OCI-LY1 (cell line): ENCODE measurements at regions not wholly inside any gene's neighbourhood (a gene's known extent, or its start where the extent isn't known, plus 50 kb on each side); places are given as distances from the start of the nearest gene placed in this dataset.
"Not testable (repeated sequence)": the region's sequence is repeated elsewhere in the genome, so short reads cannot be mapped to it uniquely, and the experiment has no call there.

Experiments
- H2AFZ ChIP-seq: fragments of 200-600 bp; sonication (generic), shearing (Covaris generic); 2 replicates; pipeline ENCODE4 v1.6.0; 2014; ENCODE audit warnings: antibody characterized with exemption, mild to moderate bottlenecking, low read length
- H3F3A ChIP-seq: fragments of 200-600 bp; sonication (generic), shearing (Covaris generic); 2 replicates; pipeline ENCODE4 v1.6.0; 2014; ENCODE audit warnings: mild to moderate bottlenecking, antibody characterized with exemption, low read length, moderate library complexity; ENCODE audit not compliant: insufficient read depth
- H3K27ac ChIP-seq: fragments of 200-600 bp; sonication (generic); 2 replicates; pipeline ENCODE4 v1.5.1; 2014; ENCODE audit warnings: low read length, mixed run types, mild to moderate bottlenecking, low read depth; ENCODE audit not compliant: poor library complexity, severe bottlenecking
- H3K27me3 ChIP-seq: fragments of 200-600 bp; sonication (generic); 2 replicates; pipeline ENCODE4 v1.6.0; 2014; ENCODE audit warnings: antibody characterized with exemption, mild to moderate bottlenecking, low read length, moderate library complexity; ENCODE audit not compliant: insufficient read depth
- H3K36me3 ChIP-seq: fragments of 200-600 bp; sonication (generic); 2 replicates; pipeline ENCODE4 v1.6.1; 2014; ENCODE audit warnings: mild to moderate bottlenecking, antibody characterized with exemption, low read length, moderate library complexity, mixed read lengths; ENCODE audit not compliant: insufficient read depth
- H3K4me1 ChIP-seq: fragments of 200-600 bp; sonication (generic); 2 replicates; pipeline ENCODE4 v1.5.1; 2014; ENCODE audit warnings: mild to moderate bottlenecking, low read length, moderate library complexity; ENCODE audit not compliant: insufficient read depth, severe bottlenecking
- H3K4me2 ChIP-seq: fragments of 200-600 bp; sonication (generic), shearing (Covaris generic); 2 replicates; pipeline ENCODE4 v1.6.1; 2014; ENCODE audit warnings: low read length
- H3K4me3 ChIP-seq: fragments of 200-600 bp; sonication (generic); 2 replicates; pipeline ENCODE4 v1.5.1; 2014; ENCODE audit warnings: low read length, low read depth, mild to moderate bottlenecking, mixed read lengths; ENCODE audit not compliant: poor library complexity, severe bottlenecking
- H3K79me2 ChIP-seq: fragments of 200-600 bp; shearing (Covaris generic); 2 replicates; pipeline ENCODE4 v1.6.1; 2016; ENCODE audit warnings: mixed run types, low read length, mixed read lengths; ENCODE audit not compliant: insufficient read depth
- H3K9ac ChIP-seq: fragments of 200-600 bp; sonication (generic), shearing (Covaris generic); 2 replicates; pipeline ENCODE4 v1.6.1; 2014; ENCODE audit warnings: mild to moderate bottlenecking, low read length, mixed read lengths
- H3K9me2 ChIP-seq: fragments of 200-600 bp; sonication (generic), shearing (Covaris generic); 2 replicates; pipeline ENCODE4 v1.6.1; 2014; ENCODE audit warnings: low read depth, mild to moderate bottlenecking, low read length, mixed read lengths
- H3K9me3 ChIP-seq: fragments of 200-600 bp; shearing (Covaris generic); 2 replicates; pipeline ENCODE4 v1.6.1; 2014; ENCODE audit warnings: low read length, mixed read lengths
- H4K20me1 ChIP-seq: fragments of 200-600 bp; sonication (generic), shearing (Covaris generic); 2 replicates; pipeline ENCODE4 v1.6.0; 2016; ENCODE audit warnings: mild to moderate bottlenecking, low read length; ENCODE audit not compliant: insufficient read depth
- CTCF ChIP-seq: fragments of 200-600 bp; sonication (generic), shearing (Covaris generic); IDR thresholded peaks from 2 replicates; pipeline ENCODE4 v1.5.1; 2017; ENCODE audit warnings: mild to moderate bottlenecking, antibody characterized with exemption, low read length, moderate library complexity, mixed read lengths
- EZH2 ChIP-seq: fragments of 200-600 bp; sonication (generic), shearing (Covaris generic); IDR thresholded peaks from 2 replicates; pipeline ENCODE4 v1.8.0; 2017; ENCODE audit warnings: borderline replicate concordance, mixed run types, mild to moderate bottlenecking, antibody characterized with exemption, low read length, moderate library complexity, mixed read lengths

GRCh38 chr4:12116009-12116552 lies 687.4 kb upstream of the HS3ST1 start:
- no peaks in the 10 kb centered on the region for H3K9me2 ChIP-seq
- no peak overlapping the region for H3K4me3 ChIP-seq
- H3K27me3 ChIP-seq, result no peaks in the 10 kb centered on the region
- no peak for TF ChIP-seq CTCF
- H2AFZ ChIP-seq, result no peak overlapping the region
- no peaks in the 10 kb centered on the region for H3F3A ChIP-seq
- no peak overlapping the region for H3K4me2 ChIP-seq
- no peak overlapping the region for H3K27ac ChIP-seq
- H3K79me2 ChIP-seq, result no peaks in the 10 kb centered on the region
- H3K4me1 ChIP-seq, result no peaks in the 10 kb centered on the region
- no peaks in the 10 kb centered on the region for H3K9me3 ChIP-seq
- H3K36me3 ChIP-seq, result no peaks in the 10 kb centered on the region
- no peaks in the 10 kb centered on the region for H4K20me1 ChIP-seq
- no peak overlapping the region for H3K9ac ChIP-seq

- H3K27me3 ChIP-seq, result no peaks in the 10 kb centered on the region
- no peaks in the 10 kb centered on the region for H3K9me2 ChIP-seq
- no peaks in the 10 kb centered on the region for H3K4me1 ChIP-seq
- no peak overlapping the region for H3K4me2 ChIP-seq
- no peak overlapping the region for H3K4me3 ChIP-seq
- H4K20me1 ChIP-seq, result no peaks in the 10 kb centered on the region
- H3F3A ChIP-seq, result no peaks in the 10 kb centered on the region
- H3K9me3 ChIP-seq, result no peaks in the 10 kb centered on the region
- no peaks in the 10 kb centered on the region for H3K36me3 ChIP-seq
- H3K9ac ChIP-seq, result no peak overlapping the region
- no peaks in the 10 kb centered on the region for H3K79me2 ChIP-seq
- TF ChIP-seq EZH2, result no peak
- no peak for TF ChIP-seq CTCF
- H3K27ac ChIP-seq, result no peak overlapping the region
- H2AFZ ChIP-seq, result no peak overlapping the region
Measured at GRCh38 chr4:12110627-12111026, 681.9 kb upstream of the HS3ST1 start.

GRCh38 chr4:12109056-12109455 lies 680.4 kb upstream of the HS3ST1 start:
- not testable (repeated sequence) for H2AFZ ChIP-seq, H4K20me1 ChIP-seq, H3K4me2 ChIP-seq, H3K36me3 ChIP-seq, H3K79me2 ChIP-seq, H3K27ac ChIP-seq, H3K4me1 ChIP-seq, H3K9ac ChIP-seq, H3K9me3 ChIP-seq, H3K4me3 ChIP-seq, H3F3A ChIP-seq, H3K9me2 ChIP-seq, H3K27me3 ChIP-seq

- no peak overlapping the region for H3K4me3 ChIP-seq
- no peak overlapping the region for H2AFZ ChIP-seq
- TF ChIP-seq CTCF (no peak), EZH2 (no peak)
- H3F3A ChIP-seq, result no peaks in the 10 kb centered on the region
- H3K27me3 ChIP-seq, result no peaks in the 10 kb centered on the region
- H3K4me1 ChIP-seq, result no peaks in the 10 kb centered on the region
- no peaks in the 10 kb centered on the region for H3K9me3 ChIP-seq
- no peaks in the 10 kb centered on the region for H3K36me3 ChIP-seq
- no peaks in the 10 kb centered on the region for H3K79me2 ChIP-seq
- no peaks in the 10 kb centered on the region for H4K20me1 ChIP-seq
- no peak overlapping the region for H3K4me2 ChIP-seq
- no peak overlapping the region for H3K27ac ChIP-seq
- no peaks in the 10 kb centered on the region for H3K9me2 ChIP-seq
- H3K9ac ChIP-seq, result no peak overlapping the region
Measured at GRCh38 chr4:12105519-12105918, 676.8 kb upstream of the HS3ST1 start.

- H3K4me3 ChIP-seq, H3K9ac ChIP-seq, H3K4me1 ChIP-seq, H3K27me3 ChIP-seq, H3K36me3 ChIP-seq, H3K9me3 ChIP-seq, H3K27ac ChIP-seq, H3K4me2 ChIP-seq, H3K79me2 ChIP-seq, H4K20me1 ChIP-seq, H3F3A ChIP-seq, H2AFZ ChIP-seq, H3K9me2 ChIP-seq: not testable (repeated sequence)
Measured at GRCh38 chr4:12089920-12090319, 661.2 kb upstream of the HS3ST1 start.
